SK-N-SH (cell line): ENCODE measurements at regions not wholly inside any gene's neighbourhood (a gene's known extent, or its start where the extent isn't known, plus 50 kb on each side); places are given as distances from the start of the nearest gene placed in this dataset.

Source experiments
- CTCF ChIA-PET: fragments of 300-600, 350-600 bp; formaldehyde crosslinking; extraction: SDS; loops from one replicate; lab custom pipeline; 2021; lab: Yijun Ruan, JAX
- POLR2A ChIA-PET: fragments of 350-600 bp; sonication (Branson Sonifier 250); formaldehyde crosslinking; extraction: SDS; loops from one replicate; lab custom pipeline; 2020; ENCODE audit warnings: antibody characterized with exemption, inconsistent platforms; lab: Yijun Ruan, JAX
- DNase-seq: peaks from one replicate; pipeline ENCODE4 v3.0.0; 2012
- H2AFZ ChIP-seq: fragments of 200-600 bp; sonication (generic); 2 replicates; pipeline ENCODE4 v1.8.1; 2016; ENCODE audit warnings: antibody characterized with exemption, mild to moderate bottlenecking, low read depth
- H3F3A ChIP-seq: fragments of 200-600 bp; sonication (generic); replicated peaks from 2 replicates; pipeline ENCODE3; 2016; ENCODE audit warnings: antibody characterized with exemption, mild to moderate bottlenecking; ENCODE audit not compliant: insufficient read depth
- H3K27ac ChIP-seq, 2 experiments: fragments of 200-500 bp in 1 of 2; fragments of 200-600 bp in 1 of 2; sonication (Bioruptor generic) in 1 of 2; sonication (generic), shearing (Covaris generic) in 1 of 2; 2 replicates each; pipeline versions ENCODE4 v1.5.1 to v1.6.1; 2014 to 2016; ENCODE audit warnings: low read depth in 2 of 2, inconsistent platforms in 1 of 2, low read length in 1 of 2, mild to moderate bottlenecking in 1 of 2, mixed read lengths in 1 of 2
- H3K27me3 ChIP-seq: fragments of 200-600 bp; sonication (generic), shearing (Covaris generic); 2 replicates; pipeline ENCODE4 v1.6.1; 2016; ENCODE audit warnings: mixed run types; ENCODE audit not compliant: insufficient read depth
- H3K36me3 ChIP-seq, 2 experiments: fragments of 200-500 bp in 1 of 2; fragments of 200-600 bp in 1 of 2; sonication (Bioruptor generic) in 1 of 2; sonication (generic) in 1 of 2; replicated peaks in 1 of 2; 2 replicates each; pipeline versions ENCODE3 to v1.5.1; 2014 to 2016; ENCODE audit warnings: low read length in 1 of 2, mild to moderate bottlenecking in 1 of 2; ENCODE audit not compliant: insufficient read depth in 2 of 2, control insufficient read depth in 1 of 2
- H3K4me1 ChIP-seq, 2 experiments: fragments of 200-500 bp in 1 of 2; fragments of 200-600 bp in 1 of 2; sonication (Bioruptor generic) in 1 of 2; sonication (generic), shearing (Covaris generic) in 1 of 2; 2 replicates each; pipeline versions ENCODE4 v1.5.1 to v1.6.1; 2014 to 2016; ENCODE audit warnings: low read depth in 1 of 2, low read length in 1 of 2, mixed run types in 1 of 2; ENCODE audit not compliant: insufficient read depth in 2 of 2, control insufficient read depth in 1 of 2
- H3K4me2 ChIP-seq: fragments of 200-600 bp; sonication (generic), shearing (Covaris generic); 2 replicates; pipeline ENCODE4 v1.6.1; 2017; ENCODE audit warnings: mixed run types
- H3K4me3 ChIP-seq, 2 experiments: fragments of 200-500 bp in 1 of 2; fragments of 200-600 bp in 1 of 2; sonication (Bioruptor generic) in 1 of 2; sonication (generic), shearing (Covaris generic) in 1 of 2; 2 replicates each; pipeline versions ENCODE4 v1.5.1 to v1.8.1; 2014 to 2016; ENCODE audit warnings: low read depth in 2 of 2, inconsistent platforms in 1 of 2, low read length in 1 of 2, mild to moderate bottlenecking in 1 of 2, mixed read lengths in 1 of 2, moderate library complexity in 1 of 2
- H3K79me2 ChIP-seq: fragments of 200-600 bp; sonication (generic); 2 replicates; pipeline ENCODE4 v1.8.1; 2017; ENCODE audit warnings: mild to moderate bottlenecking; ENCODE audit not compliant: insufficient read depth
- H3K9ac ChIP-seq: fragments of 200-600 bp; sonication (generic); 2 replicates; pipeline ENCODE4 v1.6.1; 2017; ENCODE audit warnings: mixed run types
- H3K9me2 ChIP-seq: fragments of 200-600 bp; sonication (generic); 2 replicates; pipeline ENCODE4 v1.6.1; 2017; ENCODE audit warnings: mixed run types
- H3K9me3 ChIP-seq: fragments of 200-600 bp; sonication (generic); 2 replicates; pipeline ENCODE4 v1.6.1; 2017; ENCODE audit warnings: mixed run types, mild to moderate bottlenecking, moderate library complexity
- H4K20me1 ChIP-seq: fragments of 200-600 bp; sonication (generic); 2 replicates; pipeline ENCODE4 v1.6.1; 2017; ENCODE audit warnings: mild to moderate bottlenecking, mixed run types; ENCODE audit not compliant: insufficient read depth
- CTCF ChIP-seq: fragments of 200-600 bp; sonication (generic); IDR thresholded peaks from 2 replicates; pipeline ENCODE4 v1.6.1; 2017; ENCODE audit warnings: antibody characterized with exemption, mild to moderate bottlenecking, moderate library complexity
- ELF1 ChIP-seq: IDR thresholded peaks from 2 replicates; pipeline ENCODE4 v1.4.0; 2012
- FOSL2 ChIP-seq: IDR thresholded peaks from 2 replicates; pipeline ENCODE4 v1.4.0; 2012; ENCODE audit warnings: low read depth, mild to moderate bottlenecking, moderate library complexity, borderline replicate concordance
- GATA2 ChIP-seq: sonication (generic); formaldehyde crosslinking; IDR thresholded peaks from 2 replicates; pipeline ENCODE4 v1.5.0; 2020; ENCODE audit warnings: mild to moderate bottlenecking, missing genetic modification reagents
- IRF3 ChIP-seq: fragments of 150-350 bp; IDR thresholded peaks from 2 replicates; pipeline ENCODE4 v1.6.1; 2016; ENCODE audit warnings: mild to moderate bottlenecking, low read depth, low read length
- MAX ChIP-seq: IDR thresholded peaks from 2 replicates; pipeline ENCODE4 v1.4.0; 2012; ENCODE audit warnings: low read depth
- MXI1 ChIP-seq: IDR thresholded peaks from 2 replicates; pipeline ENCODE4 v1.6.1; 2012; ENCODE audit warnings: mild to moderate bottlenecking, low read depth, low read length, improper control_type of control experiment
- RCOR1 ChIP-seq: fragments of 150-350 bp; IDR thresholded peaks from 2 replicates; pipeline ENCODE4 v1.6.1; 2017; ENCODE audit warnings: antibody characterized with exemption, low read length
- REST ChIP-seq: IDR thresholded peaks from 2 replicates; pipeline ENCODE4 v1.6.1; 2012; ENCODE audit warnings: mild to moderate bottlenecking, low read depth, low read length, moderate library complexity
- RFX5 ChIP-seq: IDR thresholded peaks from 2 replicates; pipeline ENCODE4 v1.6.1; 2012; ENCODE audit warnings: mild to moderate bottlenecking, improper control_type of control experiment, low read length
- TAF1 ChIP-seq: IDR thresholded peaks from 2 replicates; pipeline ENCODE4 v1.6.1; 2012; ENCODE audit warnings: low read depth, mild to moderate bottlenecking, low read length, moderate library complexity, borderline replicate concordance
- USF1 ChIP-seq: IDR thresholded peaks from 2 replicates; pipeline ENCODE4 v1.4.0; 2012; ENCODE audit warnings: low read depth, borderline replicate concordance
- YY1 ChIP-seq: IDR thresholded peaks from 2 replicates; pipeline ENCODE4 v1.4.0; 2012; ENCODE audit warnings: low read depth, mild to moderate bottlenecking
- WGBS: methylation state at CpG from one replicate; pipeline ENCODE4 v1.1.6; 2017; ENCODE audit warnings: low lambda C conversion rate; 5-methylcytosine and 5-hydroxymethylcytosine counted together

- H3K27ac ChIP-seq, result no peak overlapping the region
- H3K9ac ChIP-seq, result no peak overlapping the region
- ChIA-PET CTCF (no interaction called here), POLR2A (no interaction called here)
- no peaks in the 10 kb centered on the region for H3K9me3 ChIP-seq
- no peak for DNase-seq
- no peaks in the 10 kb centered on the region for H3K36me3 ChIP-seq
- no peaks in the 10 kb centered on the region for H3F3A ChIP-seq
- no peaks in the 10 kb centered on the region for H4K20me1 ChIP-seq
- no peak overlapping the region for H3K4me3 ChIP-seq
- H2AFZ ChIP-seq, result no peak overlapping the region
- H3K4me1 ChIP-seq, result peaks cover 0 to 4% of the 10 kb centered on the region in 2 experiments; a peak in 1 of 4 replicates
- no peaks in the 10 kb centered on the region for H3K79me2 ChIP-seq
- no peak for TF ChIP-seq ELF1
- TF ChIP-seq MXI1, result no peak
- no peak for TF ChIP-seq IRF3
- TF ChIP-seq RCOR1, result no peak
- TF ChIP-seq USF1, result no peak
- TF ChIP-seq MAX, result no peak
- no peak for TF ChIP-seq CTCF
- no peak for TF ChIP-seq FOSL2
- no peak for TF ChIP-seq YY1
- TF ChIP-seq TAF1, result no peak
- no peak for TF ChIP-seq RFX5
- TF ChIP-seq GATA2 (CRISPR knock-in tag), result no peak
- TF ChIP-seq REST, result no peak
- TF ChIP-seq, all 33 proteins: peak for 0
- Histone ChIP-seq H3K4me2 (no peak overlapping the region), H3K27me3 (no peaks in the 10 kb centered on the region), H3K9me2 (no peaks in the 10 kb centered on the region)
- WGBS, result 68% methylated on average over 1 of the region's 1 CpG
These were observed 670.8 kb upstream of the FANCL start for GRCh38 chr2:58911877-58912276.
